ENCODE measurements at regions not wholly inside any gene's neighbourhood (a gene's known extent, or its start where the extent isn't known, plus 50 kb on each side); places are given as distances from the start of the nearest gene placed in this dataset.

GRCh38 chr9:102587281-102587680 is 407.9 kb upstream of the CYLC2 start:
- Histone ChIP-seq H3K4me3 (replicated peaks in 1 of 3) (no peak overlapping the region), H3K36me3 (no peaks in the 10 kb centered on the region), H3K4me1 (no peaks in the 10 kb centered on the region), H3K27me3 (no peaks in the 10 kb centered on the region), H3K9me3 (no peaks in the 10 kb centered on the region), H3K27ac (no peak overlapping the region)
- TF ChIP-seq, protein P1, sequence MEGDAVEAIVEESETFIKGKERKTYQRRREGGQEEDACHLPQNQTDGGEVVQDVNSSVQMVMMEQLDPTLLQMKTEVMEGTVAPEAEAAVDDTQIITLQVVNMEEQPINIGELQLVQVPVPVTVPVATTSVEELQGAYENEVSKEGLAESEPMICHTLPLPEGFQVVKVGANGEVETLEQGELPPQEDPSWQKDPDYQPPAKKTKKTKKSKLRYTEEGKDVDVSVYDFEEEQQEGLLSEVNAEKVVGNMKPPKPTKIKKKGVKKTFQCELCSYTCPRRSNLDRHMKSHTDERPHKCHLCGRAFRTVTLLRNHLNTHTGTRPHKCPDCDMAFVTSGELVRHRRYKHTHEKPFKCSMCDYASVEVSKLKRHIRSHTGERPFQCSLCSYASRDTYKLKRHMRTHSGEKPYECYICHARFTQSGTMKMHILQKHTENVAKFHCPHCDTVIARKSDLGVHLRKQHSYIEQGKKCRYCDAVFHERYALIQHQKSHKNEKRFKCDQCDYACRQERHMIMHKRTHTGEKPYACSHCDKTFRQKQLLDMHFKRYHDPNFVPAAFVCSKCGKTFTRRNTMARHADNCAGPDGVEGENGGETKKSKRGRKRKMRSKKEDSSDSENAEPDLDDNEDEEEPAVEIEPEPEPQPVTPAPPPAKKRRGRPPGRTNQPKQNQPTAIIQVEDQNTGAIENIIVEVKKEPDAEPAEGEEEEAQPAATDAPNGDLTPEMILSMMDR (IDR thresholded peaks at IDR 0.05), result no peak
- no peak for TF ChIP-seq POLR2A (IDR thresholded peaks at IDR 0.05)
- WGBS, 2 donors, result 19 to 23% methylated on average over 2 of the region's 2 CpGs
- intact Hi-C loops (cut with DNase I), result no loop called here
- DNase-seq, result no peak

GRCh38 chr9:102569436-102569835 is 425.7 kb upstream of the CYLC2 start:
- TF ChIP-seq POLR2A (IDR thresholded peaks at IDR 0.05), result no peak
- TF ChIP-seq, protein P1 (IDR thresholded peaks at IDR 0.05), result no peak
- H3K9me3 ChIP-seq, result no peaks in the 10 kb centered on the region
- WGBS, 2 donors, result 88 to 93% methylated on average over 3 of the region's 3 CpGs
- H3K27ac ChIP-seq, result no peak overlapping the region
- H3K36me3 ChIP-seq, result no peaks in the 10 kb centered on the region
- no peaks in the 10 kb centered on the region for H3K4me1 ChIP-seq
- DNase-seq, result no peak
- no peak overlapping the region for H3K4me3 ChIP-seq (replicated peaks in 1 of 3)
- intact Hi-C loops (cut with DNase I), result no loop called here
- H3K27me3 ChIP-seq, result no peaks in the 10 kb centered on the region

DNA sequence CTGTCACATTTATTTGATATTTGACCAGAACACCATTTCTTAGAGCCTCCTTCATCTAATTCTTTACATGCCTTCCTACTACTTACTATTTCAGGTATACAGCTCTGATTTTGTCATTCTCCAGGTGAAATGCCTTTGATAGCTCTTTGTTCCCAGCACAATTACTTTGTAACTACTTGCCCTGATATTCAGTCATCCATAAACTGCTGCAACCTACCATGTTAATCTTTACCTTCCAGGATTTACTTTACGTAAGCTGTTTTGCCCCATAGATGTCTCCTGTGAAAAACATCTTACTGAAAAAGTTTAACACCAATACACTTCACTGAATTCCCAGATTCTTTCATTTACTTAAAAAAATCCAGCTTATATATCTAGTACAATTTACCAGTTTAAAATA is 443.8 kb upstream of the CYLC2 start:
- H3K4me1 ChIP-seq, result no peaks in the 10 kb centered on the region
- DNase-seq, result no peak
- H3K9me3 ChIP-seq, result no peaks in the 10 kb centered on the region
- no peak overlapping the region for H3K4me3 ChIP-seq (replicated peaks in 1 of 3)
- H3K36me3 ChIP-seq, result no peaks in the 10 kb centered on the region
- WGBS, 2 donors, result 92 to 93% methylated on average over 1 of the region's 1 CpG
- no peak overlapping the region for H3K27ac ChIP-seq
- TF ChIP-seq, protein P1 (IDR thresholded peaks at IDR 0.05), result no peak
- no peak for TF ChIP-seq POLR2A (IDR thresholded peaks at IDR 0.05)
- no peaks in the 10 kb centered on the region for H3K27me3 ChIP-seq
- intact Hi-C loops (cut with DNase I), result no loop called here

- intact Hi-C loops (cut with DNase I), result no loop called here
- no peaks in the 10 kb centered on the region for H3K4me1 ChIP-seq
- DNase-seq, result no peak
- no peaks in the 10 kb centered on the region for H3K27me3 ChIP-seq
- WGBS, 2 donors, result 86 to 91% methylated on average over 3 of the region's 3 CpGs
- no peak overlapping the region for H3K27ac ChIP-seq
- no peak overlapping the region for H3K4me3 ChIP-seq (replicated peaks in 1 of 3)
- no peaks in the 10 kb centered on the region for H3K9me3 ChIP-seq
- no peaks in the 10 kb centered on the region for H3K36me3 ChIP-seq
- TF ChIP-seq, protein P1 (IDR thresholded peaks at IDR 0.05), result no peak
- no peak for TF ChIP-seq POLR2A (IDR thresholded peaks at IDR 0.05)
Measured at GRCh38 chr9:102550886-102551285, 444.2 kb upstream of the CYLC2 start.

GRCh38 chr9:102550266-102550665 is 444.9 kb upstream of the CYLC2 start:
- intact Hi-C loops (cut with DNase I), result no loop called here
- Histone ChIP-seq H3K27me3 (no peaks in the 10 kb centered on the region), H3K4me1 (no peaks in the 10 kb centered on the region), H3K36me3 (no peaks in the 10 kb centered on the region), H3K27ac (no peak overlapping the region), H3K9me3 (no peaks in the 10 kb centered on the region), H3K4me3 (replicated peaks in 1 of 3) (no peak overlapping the region)
- TF ChIP-seq, protein P1 (IDR thresholded peaks at IDR 0.05), result no peak
- no peak for TF ChIP-seq POLR2A (IDR thresholded peaks at IDR 0.05)
- no peak for DNase-seq

All from thyroid gland (tissue), 4 donors.